HUES48 (cell line): ENCODE measurements at regions not wholly inside any gene's neighbourhood (a gene's known extent, or its start where the extent isn't known, plus 50 kb on each side); places are given as distances from the start of the nearest gene placed in this dataset.
"Not testable (repeated sequence)": the region's sequence is repeated elsewhere in the genome, so short reads cannot be mapped to it uniquely, and the experiment has no call there.

Experiments used
- H3K27ac ChIP-seq: one replicate; pipeline ENCODE4 v1.7.0; 2013; ENCODE audit warnings: low read depth, low read length, inconsistent platforms
- H3K27me3 ChIP-seq: 2 replicates; pipeline ENCODE4 v1.6.1; 2013; ENCODE audit warnings: mild to moderate bottlenecking, low read length; ENCODE audit not compliant: control insufficient read depth, insufficient read depth
- H3K36me3 ChIP-seq: 2 replicates; pipeline ENCODE4 v1.6.1; 2013; ENCODE audit warnings: low read length; ENCODE audit not compliant: control insufficient read depth, insufficient read depth
- H3K4me1 ChIP-seq: 2 replicates; pipeline ENCODE4 v1.6.1; 2013; ENCODE audit warnings: mild to moderate bottlenecking, low read length; ENCODE audit not compliant: control insufficient read depth, insufficient read depth
- H3K4me3 ChIP-seq: 2 replicates; pipeline ENCODE4 v1.5.1; 2013; ENCODE audit warnings: mild to moderate bottlenecking, low read depth, low read length
- H3K9ac ChIP-seq: 2 replicates; pipeline ENCODE4 v1.6.1; 2013; ENCODE audit warnings: mild to moderate bottlenecking, low read depth, low read length, moderate library complexity
- H3K9me3 ChIP-seq: 2 replicates; pipeline ENCODE4 v1.6.1; 2013; ENCODE audit warnings: low read length; ENCODE audit not compliant: control insufficient read depth, insufficient read depth

DNA sequence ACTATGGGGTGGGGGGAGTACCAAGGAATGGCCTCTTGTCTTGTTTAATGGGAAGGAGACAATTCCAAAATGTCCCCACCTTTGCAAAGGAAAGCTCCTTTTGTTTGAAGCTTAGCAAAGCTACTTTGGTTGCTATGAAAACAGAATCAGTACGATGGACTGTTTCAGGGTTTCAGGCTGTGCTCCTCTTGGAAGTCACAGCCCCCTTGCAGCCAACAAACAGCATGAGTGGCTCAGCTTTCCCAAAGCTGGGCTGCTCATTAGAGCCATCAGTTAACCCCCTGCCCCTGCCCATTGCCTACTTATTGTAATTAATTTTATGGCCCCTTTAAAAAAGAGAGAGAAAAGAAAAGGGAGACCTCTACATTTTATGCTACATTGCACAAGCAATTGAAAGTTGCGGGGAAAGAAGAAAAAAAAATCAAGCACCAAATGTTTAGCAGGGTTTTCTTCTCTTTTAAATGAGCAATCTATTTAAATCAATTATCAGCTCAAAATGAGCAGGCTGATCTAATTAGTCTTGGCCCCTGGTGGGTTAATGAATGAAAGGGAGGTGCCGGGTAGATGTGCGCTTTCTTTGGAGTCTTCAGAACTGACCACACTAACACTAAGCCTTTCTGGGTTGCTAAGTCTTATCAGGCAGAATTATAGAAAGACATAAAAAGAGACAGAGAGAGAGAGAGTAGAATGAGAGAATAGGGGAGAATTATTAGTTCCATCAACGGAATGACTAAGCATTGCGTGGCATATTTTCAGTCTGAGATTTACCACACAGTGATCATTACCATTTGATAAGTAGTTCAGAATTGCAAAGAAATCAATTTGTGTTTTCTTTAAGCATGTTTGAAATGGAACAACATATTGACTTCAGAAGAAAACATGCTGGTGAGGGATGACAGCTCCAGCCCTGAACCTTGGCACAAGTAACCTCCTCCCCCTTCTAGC, 284.9 kb downstream of the INSIG2 start:
- no peaks in the 10 kb centered on the region for H3K36me3 ChIP-seq
- no peaks in the 10 kb centered on the region for H3K9me3 ChIP-seq
- peaks cover 2% of the 10 kb centered on the region; the same call in 1 of the 2 replicates for H3K27me3 ChIP-seq
- peaks cover 49% of the 10 kb centered on the region for H3K4me1 ChIP-seq
- H3K9ac ChIP-seq, result no peak overlapping the region
- no peak overlapping the region for H3K27ac ChIP-seq
- no peak overlapping the region for H3K4me3 ChIP-seq

DNA sequence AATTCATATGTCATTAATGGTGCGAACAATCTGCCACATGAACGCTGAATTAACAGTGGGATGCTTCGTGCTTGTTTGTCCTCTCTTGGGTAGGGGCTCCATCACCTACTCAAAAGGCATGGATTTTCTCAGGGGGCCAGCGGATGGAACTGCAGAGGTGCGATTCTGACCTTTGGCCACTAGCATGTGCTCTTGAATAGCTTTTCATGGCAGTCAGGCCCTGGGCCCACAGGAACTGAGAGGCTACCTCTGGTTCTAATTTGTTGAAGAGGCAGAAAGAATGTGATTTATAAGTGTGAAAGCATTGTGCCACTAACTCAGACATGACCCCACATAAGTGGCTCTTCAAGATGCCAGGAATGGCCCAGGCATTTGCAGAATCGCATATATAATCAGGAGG, 283.2 kb downstream of the INSIG2 start:
- Histone ChIP-seq H3K9me3 (no peaks in the 10 kb centered on the region), H3K27me3 (peaks cover 2% of the 10 kb centered on the region; the same call in 1 of the 2 replicates), H3K36me3 (no peaks in the 10 kb centered on the region), H3K27ac (no peak overlapping the region), H3K9ac (no peak overlapping the region), H3K4me3 (no peak overlapping the region), H3K4me1 (peaks cover 49% of the 10 kb centered on the region)

DNA sequence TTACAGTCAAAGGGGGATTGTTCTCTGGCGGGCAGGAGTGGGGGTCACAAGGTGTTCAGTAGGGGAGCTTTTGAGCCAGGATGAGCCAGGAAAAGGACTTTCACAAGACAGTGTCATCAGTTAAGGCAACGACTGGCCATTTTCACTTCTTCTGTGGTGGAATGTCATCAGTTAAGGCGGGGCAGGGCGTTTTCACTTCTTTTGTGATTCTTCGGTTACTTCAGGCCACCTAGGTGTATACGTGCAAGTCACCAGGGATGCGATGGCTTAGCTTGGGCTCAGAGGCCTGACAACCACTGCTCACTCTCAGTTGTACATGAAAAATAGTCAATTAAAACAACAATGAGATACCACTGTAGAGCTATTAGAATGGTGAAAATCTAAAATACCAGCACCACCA, 281.2 kb downstream of the INSIG2 start:
- not testable (repeated sequence) for H3K9ac ChIP-seq

DNA sequence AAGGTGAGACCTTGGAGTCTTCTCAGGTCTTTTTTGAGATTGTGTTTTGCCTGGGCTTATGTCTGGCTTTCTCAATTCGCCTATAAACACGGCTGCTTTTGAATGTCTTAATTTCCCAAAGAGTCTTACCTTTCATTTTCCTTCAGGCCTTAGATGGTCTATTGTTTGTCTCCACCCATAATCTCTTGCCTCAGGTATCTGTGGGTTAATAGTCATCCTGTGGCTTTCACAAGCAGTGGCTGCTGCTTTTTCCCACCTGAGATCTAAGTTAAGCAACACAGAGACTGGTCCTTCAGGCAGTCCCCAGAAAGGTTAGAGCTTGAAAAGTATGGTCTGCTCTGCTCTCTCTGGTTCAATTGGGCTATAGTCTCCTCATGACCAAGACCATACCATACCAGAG, 275.3 kb downstream of the INSIG2 start:
- Histone ChIP-seq H3K9me3 (no peaks in the 10 kb centered on the region), H3K4me1 (no peaks in the 10 kb centered on the region), H3K36me3 (no peaks in the 10 kb centered on the region), H3K27me3 (no peaks in the 10 kb centered on the region), H3K4me3 (no peak overlapping the region), H3K9ac (no peak overlapping the region), H3K27ac (no peak overlapping the region)

More for the DNA sequence above, 281.2 kb downstream of the INSIG2 start:
- not testable (repeated sequence) for H3K4me3 ChIP-seq, H3K9me3 ChIP-seq, H3K27me3 ChIP-seq, H3K27ac ChIP-seq, H3K36me3 ChIP-seq
- peaks cover 39% of the 10 kb centered on the region for H3K4me1 ChIP-seq

DNA sequence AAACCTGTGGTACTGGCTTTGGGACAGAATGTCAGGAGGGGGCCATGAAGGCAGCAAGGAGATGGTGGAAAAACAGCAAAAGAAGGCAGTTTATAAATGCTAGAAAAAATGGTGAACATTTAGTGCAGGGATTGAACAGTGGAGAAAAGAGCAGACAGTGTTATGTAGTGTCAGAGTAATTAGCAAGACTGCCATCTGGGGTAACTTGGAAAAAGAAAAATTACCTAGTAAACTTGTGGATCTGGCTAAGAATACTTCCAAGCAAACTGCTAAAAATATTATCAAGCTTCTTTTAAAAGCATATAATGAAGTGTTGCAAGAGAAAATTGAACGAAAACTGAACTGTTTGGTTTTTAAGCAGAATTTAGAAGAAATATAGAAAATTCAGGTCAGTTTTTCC, 267.8 kb downstream of the INSIG2 start:
- H3K4me3 ChIP-seq, result no peak overlapping the region
- no peaks in the 10 kb centered on the region for H3K4me1 ChIP-seq
- H3K9me3 ChIP-seq, result no peaks in the 10 kb centered on the region; the same call in 1 of the 2 replicates
- no peaks in the 10 kb centered on the region for H3K27me3 ChIP-seq
- H3K9ac ChIP-seq, result no peak overlapping the region
- H3K27ac ChIP-seq, result no peak overlapping the region
- no peaks in the 10 kb centered on the region for H3K36me3 ChIP-seq

DNA sequence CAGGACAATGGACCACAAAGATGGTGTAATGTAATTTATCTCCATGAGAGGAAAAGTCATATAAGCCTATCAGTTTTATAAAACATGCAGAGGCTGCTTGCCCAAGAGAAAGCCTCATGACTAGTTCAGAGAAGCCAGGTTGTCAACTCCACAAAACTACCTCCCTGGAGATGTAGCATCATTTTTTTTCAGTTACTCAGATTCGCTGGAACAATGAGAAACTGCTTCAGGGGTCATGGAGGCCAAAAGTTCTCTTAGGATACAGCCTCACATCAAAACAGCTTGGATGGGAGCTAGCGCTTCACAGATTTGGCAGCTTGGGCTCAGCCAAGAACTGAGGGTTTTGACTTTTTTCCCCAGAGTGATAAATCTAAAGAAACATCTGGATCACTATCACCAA, 263.5 kb downstream of the INSIG2 start:
- H3K36me3 ChIP-seq, result no peaks in the 10 kb centered on the region
- no peak overlapping the region for H3K9ac ChIP-seq
- H3K27ac ChIP-seq, result no peak overlapping the region
- H3K27me3 ChIP-seq, result no peaks in the 10 kb centered on the region
- no peak overlapping the region for H3K4me3 ChIP-seq
- no peaks in the 10 kb centered on the region for H3K9me3 ChIP-seq
- H3K4me1 ChIP-seq, result peaks cover 11% of the 10 kb centered on the region

DNA sequence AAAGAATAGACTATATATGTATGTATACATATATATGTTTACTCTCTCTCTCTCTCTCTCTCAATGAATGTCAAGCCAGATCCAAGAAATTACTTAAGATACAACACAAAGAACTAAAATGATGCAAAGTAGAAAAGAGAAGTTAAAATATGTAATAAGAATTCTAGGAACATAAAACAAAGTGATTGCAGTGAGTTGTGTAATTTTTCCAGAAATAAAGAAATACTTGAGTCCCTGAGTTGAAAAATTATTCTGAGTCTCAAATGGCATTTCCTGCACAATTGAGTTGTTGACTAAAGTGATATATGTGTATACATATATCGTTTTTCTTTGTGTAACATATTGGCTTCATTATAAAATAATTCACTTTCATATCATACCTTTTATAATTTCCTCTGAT, 262.4 kb downstream of the INSIG2 start:
- Histone ChIP-seq H3K36me3 (no peaks in the 10 kb centered on the region), H3K4me1 (peaks cover 20% of the 10 kb centered on the region), H3K9ac (no peak overlapping the region), H3K4me3 (no peak overlapping the region), H3K9me3 (no peaks in the 10 kb centered on the region), H3K27ac (no peak overlapping the region), H3K27me3 (no peaks in the 10 kb centered on the region)

DNA sequence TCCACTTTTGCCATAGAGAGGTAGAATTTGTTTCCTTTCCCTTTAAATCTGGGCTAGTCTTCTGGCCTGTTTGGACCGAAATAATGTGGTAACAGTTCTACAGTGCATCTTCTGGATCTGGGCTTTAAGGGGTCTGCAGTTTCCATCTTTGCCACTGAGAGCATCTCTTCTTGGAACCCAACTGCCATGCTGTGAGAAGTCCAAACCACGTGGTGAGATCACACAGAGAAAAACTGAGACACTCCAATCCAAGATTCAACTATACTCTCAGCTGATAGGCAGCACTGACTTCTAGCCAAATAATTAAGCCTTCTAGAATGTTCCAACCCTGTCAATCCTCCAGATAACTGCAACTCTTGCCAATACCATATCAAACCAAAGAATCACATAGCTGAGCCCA, 261.1 kb downstream of the INSIG2 start:
- no peak overlapping the region for H3K9ac ChIP-seq
- no peaks in the 10 kb centered on the region for H3K27me3 ChIP-seq
- peaks cover 25% of the 10 kb centered on the region for H3K4me1 ChIP-seq

DNA sequence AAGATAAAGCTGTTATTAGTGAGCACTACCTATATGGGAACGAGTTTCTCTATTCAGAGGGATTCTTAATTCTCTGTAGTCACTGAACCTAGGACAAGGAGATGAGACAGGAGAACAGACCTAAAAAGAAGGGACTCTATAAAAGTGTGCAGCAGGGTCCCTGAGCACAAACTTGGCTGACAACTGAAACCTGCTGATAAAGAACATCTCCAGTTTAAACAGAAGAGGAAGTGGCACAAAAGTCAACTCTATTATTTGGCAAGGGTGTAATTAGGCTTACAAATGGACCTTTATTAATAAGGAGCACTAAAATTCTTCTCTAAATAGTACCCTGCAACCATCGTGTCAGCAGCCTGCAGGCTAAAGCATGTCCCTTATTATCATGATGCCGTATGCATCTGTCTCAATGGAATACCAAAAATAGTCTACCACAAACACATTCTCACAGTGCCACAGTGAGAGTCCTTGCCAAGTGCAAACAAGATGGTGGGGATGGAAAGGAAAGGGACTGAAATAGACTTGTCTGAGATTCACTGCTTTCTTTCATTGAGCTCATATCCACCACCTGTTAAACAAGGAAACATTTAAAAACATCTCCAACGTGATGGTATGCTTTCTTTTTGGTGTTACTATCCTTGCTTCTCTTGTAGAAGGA, 260.2 kb downstream of the INSIG2 start:
- no peaks in the 10 kb centered on the region for H3K27me3 ChIP-seq
- H3K9ac ChIP-seq, result no peak overlapping the region

More for the DNA sequence above, 261.1 kb downstream of the INSIG2 start:
- H3K9me3 ChIP-seq, result no peaks in the 10 kb centered on the region
- H3K27ac ChIP-seq, result no peak overlapping the region
- H3K4me3 ChIP-seq, result no peak overlapping the region
- H3K36me3 ChIP-seq, result no peaks in the 10 kb centered on the region

DNA sequence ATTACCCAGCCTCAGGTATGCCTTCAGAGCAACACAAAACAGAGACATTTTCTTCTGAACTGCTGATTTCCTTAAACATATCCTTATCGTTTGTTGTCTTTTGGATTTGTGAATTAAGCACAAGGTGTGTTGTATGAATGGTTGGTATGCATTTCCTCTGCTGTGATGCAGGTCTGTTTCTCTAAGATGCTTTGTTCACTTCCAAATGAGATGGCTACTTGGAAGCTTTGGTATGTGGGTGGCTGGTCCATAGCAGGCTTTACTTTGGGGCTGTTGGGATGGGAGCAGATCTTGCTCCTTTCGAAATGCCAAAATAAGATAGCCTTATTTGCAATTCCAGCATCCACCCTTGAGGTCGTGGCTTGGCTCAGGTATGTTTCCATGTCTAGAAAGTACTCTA, 257.2 kb downstream of the INSIG2 start:
- no peaks in the 10 kb centered on the region for H3K27me3 ChIP-seq
- no peak overlapping the region for H3K4me3 ChIP-seq

More for the DNA sequence above, 260.2 kb downstream of the INSIG2 start:
- H3K27ac ChIP-seq, result no peak overlapping the region
- H3K4me3 ChIP-seq, result no peak overlapping the region
- no peaks in the 10 kb centered on the region for H3K9me3 ChIP-seq
- peaks cover 25% of the 10 kb centered on the region for H3K4me1 ChIP-seq
- no peaks in the 10 kb centered on the region for H3K36me3 ChIP-seq

DNA sequence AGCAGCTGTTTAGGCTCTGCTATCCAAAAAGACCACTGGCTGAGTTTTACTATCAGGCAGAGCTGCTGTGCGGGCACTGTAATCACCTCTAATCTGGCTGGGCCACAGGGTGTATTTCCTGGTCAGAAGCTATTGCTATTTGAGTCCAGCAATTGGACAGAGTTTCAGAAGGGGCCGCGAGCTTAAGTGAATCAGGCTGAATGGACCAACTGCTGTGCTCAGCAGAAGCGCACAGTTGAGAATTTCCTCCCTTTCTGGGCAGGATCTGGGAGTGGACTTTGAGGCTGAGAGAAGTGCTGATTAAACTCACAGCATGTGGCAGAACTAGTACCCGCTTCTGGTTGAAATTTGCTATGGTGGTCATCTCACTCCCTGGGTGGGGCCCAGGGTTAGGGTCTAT, 251.8 kb downstream of the INSIG2 start:
- Histone ChIP-seq H3K9ac (no peak overlapping the region), H3K9me3 (0 out of 2 replicates have a peak, but pooled peaks cover 2% of the 10 kb centered on the region), H3K27me3 (no peaks in the 10 kb centered on the region), H3K36me3 (no peaks in the 10 kb centered on the region), H3K4me1 (peaks cover 14% of the 10 kb centered on the region), H3K27ac (no peak overlapping the region), H3K4me3 (no peak overlapping the region)

More for the DNA sequence above, 257.2 kb downstream of the INSIG2 start:
- no peak overlapping the region for H3K27ac ChIP-seq
- no peaks in the 10 kb centered on the region for H3K36me3 ChIP-seq
- H3K9ac ChIP-seq, result no peak overlapping the region
- peaks cover 31% of the 10 kb centered on the region for H3K4me1 ChIP-seq
- no peaks in the 10 kb centered on the region for H3K9me3 ChIP-seq
